ENCODE measurements at regions not wholly inside any gene's neighbourhood (a gene's known extent, or its start where the extent isn't known, plus 50 kb on each side); places are given as distances from the start of the nearest gene placed in this dataset.

GRCh38 chr13:39815345-39816111 lies 160.1 kb downstream of the COG6 start:
- Histone ChIP-seq H3K4me1 (replicated peaks in 1 of 2; ENCODE audit: control insufficient read depth in 2 of 2, insufficient read depth in 2 of 2, low read length in 2 of 2) (no peaks in the 10 kb centered on the region), H3K9me1 (ENCODE audit: control insufficient read depth, insufficient read depth, low read length) (no peaks in the 10 kb centered on the region), H3K36me3 (ENCODE audit: control insufficient read depth, insufficient read depth, low read length) (no peaks in the 10 kb centered on the region), H3K9me3 (replicated peaks; ENCODE audit: control insufficient read depth, insufficient read depth, low read depth, low read length) (no peaks in the 10 kb centered on the region), H3K4me2 (ENCODE audit: insufficient read depth, low read length) (no peak overlapping the region), H4K20me1 (replicated peaks; ENCODE audit: control insufficient read depth, insufficient read depth, low read length) (no peaks in the 10 kb centered on the region), H3K27me3 (ENCODE audit: control insufficient read depth in 2 of 2, insufficient read depth in 2 of 2, low read length in 2 of 2) (no peaks in the 10 kb centered on the region), H3K79me2 (ENCODE audit: control insufficient read depth, insufficient read depth, low read length) (no peaks in the 10 kb centered on the region), H3K9ac (ENCODE audit: insufficient read depth in 1 of 2, low read depth in 2 of 2, low read length in 2 of 2) (no peak overlapping the region), H3K27ac (ENCODE audit: extremely low read depth, low read depth, low read length) (no peak overlapping the region), H2AFZ (ENCODE audit: low read depth, low read length) (no peak overlapping the region), H3K4me3 (no peak overlapping the region)
- TF ChIP-seq HINFP (tag; conservative IDR thresholded peaks at IDR 0.05; ENCODE audit: low read depth), result no peak
- TF ChIP-seq RUNX1 (IDR thresholded peaks at IDR 0.05; ENCODE audit: low read depth), result no peak
- TF ChIP-seq NONO (IDR thresholded peaks at IDR 0.05; ENCODE audit: low read depth in 2 of 2, low read length in 1 of 2), result no peak
- TF ChIP-seq ZNF175 (CRISPR knock-in tag; IDR thresholded peaks at IDR 0.05; ENCODE audit: low read depth), result no peak
- TF ChIP-seq SMARCC2 (IDR thresholded peaks at IDR 0.05; ENCODE audit: low read depth), result no peak
- no peak for TF ChIP-seq ZNF583 (CRISPR knock-in tag; IDR thresholded peaks at IDR 0.05)
- no peak for TF ChIP-seq KLF1 (tag; IDR thresholded peaks at IDR 0.05)
- no peak for TF ChIP-seq POLR2G (IDR thresholded peaks at IDR 0.05; ENCODE audit: low read depth, low read length)
- POLR2A ChIA-PET, result no interaction called here
- in situ Hi-C loops (cut with MboI) (no loop called here), intact Hi-C loops (cut with micrococcal nuclease) (no loop called here)
- no peak for DNase-seq (ENCODE audit: extremely low read depth in 1 of 4, low spot score in 3 of 4)
- no TSS peak for BruUV-seq (replicated peaks)
- ATAC-seq, result no peak
- FAIRE-seq, result no peak
- CTCF ChIA-PET (ENCODE audit: low intra/inter-chr PET ratio), result no interaction called here
- 0% methylated on average over 5 of the region's 5 CpGs for WGBS (ENCODE audit: insufficient coverage, low coverage, missing lambda C conversion rate)
